ENCODE measurements at regions not wholly inside any gene's neighbourhood (a gene's known extent, or its start where the extent isn't known, plus 50 kb on each side); places are given as distances from the start of the nearest gene placed in this dataset.

DNA sequence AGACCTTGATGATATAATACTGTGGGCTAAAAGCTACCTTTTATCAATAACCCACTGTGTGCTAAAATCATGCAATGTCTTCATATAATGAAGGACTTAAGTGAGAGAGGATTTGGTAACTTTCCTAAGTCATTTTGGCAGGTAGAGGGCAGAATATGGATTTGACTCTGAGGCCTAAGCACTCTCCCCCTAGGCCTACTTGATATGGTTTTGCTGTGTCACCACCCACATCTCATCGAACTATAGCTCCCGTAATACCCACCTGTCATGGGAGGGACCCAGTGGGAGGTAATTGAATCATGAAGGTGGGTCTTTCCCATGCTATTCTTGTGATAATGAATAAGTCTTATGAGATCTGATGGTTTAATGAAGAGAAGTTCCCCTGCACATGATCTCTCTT lies 229.7 kb downstream of the GBA3 start:
- no peak for DNase-seq

DNA sequence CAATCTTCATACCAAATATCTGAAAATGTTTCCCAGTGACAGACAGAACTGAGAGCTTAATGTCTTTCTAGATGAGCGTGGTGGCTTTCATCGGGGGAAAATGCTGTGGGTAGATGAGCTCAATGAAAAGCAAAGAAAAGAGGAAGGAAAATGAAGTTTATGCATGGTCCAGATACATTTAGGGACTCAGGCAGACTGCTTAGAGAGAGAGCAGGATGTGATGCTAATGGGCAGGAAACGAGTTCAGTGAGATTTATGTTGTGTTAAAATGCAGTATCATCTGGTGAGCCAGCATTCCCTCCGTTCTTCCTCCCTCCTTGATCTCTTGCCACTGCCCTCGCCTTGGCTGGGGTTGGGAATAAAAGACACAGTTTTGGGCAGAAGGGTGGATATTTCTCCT lies 229.2 kb downstream of the GBA3 start:
- no peak for DNase-seq

DNA sequence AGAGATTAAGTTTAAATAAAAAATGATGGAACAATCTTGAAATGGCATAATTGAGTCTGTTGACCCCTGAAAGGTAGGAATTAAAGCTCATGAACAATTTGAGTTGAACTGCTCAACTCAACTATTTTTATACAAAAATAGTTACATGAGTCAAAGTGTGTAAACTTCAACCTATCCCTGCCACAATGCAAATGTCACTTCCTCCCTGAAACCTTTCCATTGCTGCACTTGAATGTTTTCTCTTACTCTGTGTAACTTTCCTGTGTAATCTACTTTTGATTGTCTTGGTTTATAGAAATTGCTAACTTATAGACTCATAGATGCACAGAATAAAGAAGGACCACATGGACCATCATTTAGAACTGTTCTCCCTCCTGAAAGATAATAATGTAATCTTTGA lies 218.5 kb downstream of the GBA3 start:
- DNase-seq = no peak

GRCh38 chr4:22910200-22910599 lies 217.5 kb downstream of the GBA3 start:
- no peak for DNase-seq

- no peak for DNase-seq
Measured at GRCh38 chr4:22906045-22906444, 213.3 kb downstream of the GBA3 start.

DNA sequence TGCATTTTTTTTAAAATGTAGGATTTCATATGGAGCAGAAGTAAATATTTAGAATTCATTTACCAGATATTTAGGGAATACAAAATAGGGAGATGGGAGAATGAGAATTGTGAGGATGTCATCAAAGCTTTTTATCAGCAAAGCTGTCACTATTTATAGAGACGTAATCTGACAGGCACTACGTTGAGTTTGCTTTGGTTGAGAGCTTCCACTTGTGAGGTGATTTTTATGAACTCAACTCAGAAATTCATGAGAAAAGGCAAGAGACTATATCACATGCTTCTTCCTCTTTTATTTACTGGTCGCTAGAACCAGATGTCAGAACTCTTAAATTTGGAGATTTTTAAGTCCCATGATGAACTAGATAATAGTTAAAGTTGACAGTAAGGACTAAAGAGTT lies 211.2 kb downstream of the GBA3 start:
- DNase-seq = no peak

- no peak for DNase-seq
Measured at GRCh38 chr4:22901631-22902030, 208.9 kb downstream of the GBA3 start.

DNA sequence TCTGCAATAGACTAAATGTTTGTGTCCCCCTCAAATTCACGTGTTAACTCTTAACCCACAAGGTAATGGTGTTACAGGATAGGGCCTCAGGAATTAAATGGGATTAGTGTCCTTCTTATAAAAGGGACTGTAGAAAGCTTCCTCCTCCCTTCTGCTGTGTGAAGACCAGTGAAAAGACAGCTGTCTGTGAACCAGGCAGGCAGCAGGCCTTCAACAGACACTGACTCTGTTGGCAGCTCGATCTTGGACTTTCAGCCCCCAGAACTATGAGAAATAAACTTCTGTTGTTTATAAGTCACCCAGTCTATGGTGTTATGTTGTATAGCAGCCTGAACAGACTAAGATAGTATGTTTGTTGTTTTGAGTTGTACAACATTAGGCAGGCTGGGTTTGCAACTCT lies 208.1 kb downstream of the GBA3 start:
- DNase-seq = no peak

DNA sequence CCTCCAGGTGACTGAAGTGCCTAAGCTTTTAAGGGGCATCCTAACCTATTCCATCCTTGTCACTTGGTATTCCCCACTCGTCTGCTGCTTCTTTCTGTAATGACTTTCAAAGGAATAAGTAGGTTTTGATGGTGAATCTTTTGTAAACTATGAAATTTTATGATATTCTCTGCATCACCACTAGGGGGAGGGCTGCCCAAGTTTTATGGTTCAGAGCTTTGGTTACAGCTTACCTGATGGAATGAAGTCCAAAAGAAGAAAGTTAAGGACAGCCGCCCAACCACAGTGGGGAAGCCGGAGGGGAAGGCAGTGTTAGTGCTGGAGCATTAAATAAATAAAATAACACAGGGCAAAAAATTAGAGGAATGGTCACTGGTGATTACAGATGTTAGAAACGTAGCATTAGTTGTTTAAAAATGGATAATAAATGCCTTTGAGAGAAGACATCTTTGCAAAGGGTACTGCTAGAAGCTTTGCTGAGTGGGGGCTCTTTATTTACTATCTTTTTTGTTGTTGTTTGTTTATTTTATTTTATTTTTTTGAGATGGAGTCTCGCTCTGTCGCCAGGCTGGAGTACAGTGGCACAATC lies 204.9 kb downstream of the GBA3 start:
- DNase-seq = peak; percentile 33 to 40

GRCh38 chr4:22895482-22895881 lies 202.7 kb downstream of the GBA3 start:
- no peak for DNase-seq

DNA sequence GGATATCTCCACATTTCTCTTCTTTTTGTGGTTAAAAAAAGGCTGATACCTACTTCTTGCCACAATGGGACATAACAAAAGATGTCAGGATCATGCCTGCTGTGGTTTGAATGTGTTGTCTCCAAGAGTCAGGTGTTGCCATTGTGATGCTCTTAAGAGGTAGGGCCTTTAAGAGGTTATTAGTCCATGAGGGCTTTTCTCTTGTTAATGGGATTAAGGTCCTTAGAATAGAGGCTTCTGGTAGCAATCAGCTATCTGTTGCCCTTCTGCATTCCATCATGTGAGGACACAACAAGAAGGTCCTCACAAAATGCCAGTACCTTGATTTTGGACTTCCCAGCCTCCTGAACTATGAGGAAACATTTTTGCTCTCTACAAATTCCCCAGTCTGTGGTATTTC lies 191.4 kb downstream of the GBA3 start:
- DNase-seq = no peak

- DNase-seq = no peak
Measured at GRCh38 chr4:22881411-22881810, 188.7 kb downstream of the GBA3 start.

- DNase-seq = peak; percentile 56 to 86
Measured at GRCh38 chr4:22877486-22878052, 184.8 kb downstream of the GBA3 start.

DNA sequence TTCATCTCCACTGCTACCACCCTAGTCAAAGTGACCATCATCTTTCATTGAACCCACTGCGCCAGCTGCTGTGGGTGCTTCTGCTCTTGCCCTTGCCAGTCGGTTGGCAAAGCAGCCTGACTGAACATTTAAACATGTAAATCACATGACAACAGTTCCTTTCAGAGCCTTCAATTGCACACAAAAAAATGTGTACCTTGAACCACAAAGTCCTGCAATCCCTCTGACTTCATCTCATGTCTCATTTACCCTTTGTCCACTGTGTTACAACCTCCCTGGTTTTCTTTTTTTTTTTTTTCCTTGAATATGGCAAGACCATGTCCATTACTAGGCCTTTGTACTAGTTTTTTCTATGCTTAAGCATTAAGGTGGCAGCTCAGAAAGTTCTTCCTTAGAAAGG lies 183.5 kb downstream of the GBA3 start:
- no peak for DNase-seq

GRCh38 chr4:22875587-22876257 lies 183.0 kb downstream of the GBA3 start:
- no peak for DNase-seq

- DNase-seq = peak in 1 of 2 experiments; percentile 40
Measured at GRCh38 chr4:22874334-22874912, 181.7 kb downstream of the GBA3 start.

DNA sequence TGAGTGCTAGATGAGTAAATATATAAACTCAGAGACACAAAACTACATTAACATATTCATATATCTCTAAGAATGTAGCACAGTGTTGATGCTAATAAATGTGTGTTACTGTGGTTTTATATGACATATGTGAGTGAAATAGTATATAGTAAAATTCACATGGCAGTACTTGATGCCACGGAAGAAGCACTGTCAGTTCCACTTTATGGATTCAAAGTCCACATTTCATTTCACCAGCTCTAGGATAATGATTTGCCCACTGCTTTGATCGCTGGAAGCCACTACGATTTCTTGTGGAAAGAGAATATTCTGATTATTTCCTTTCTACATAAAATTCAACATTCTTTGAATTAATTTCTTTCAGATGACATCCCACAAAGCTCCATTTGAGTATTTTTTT lies 181.2 kb downstream of the GBA3 start:
- DNase-seq = no peak

- DNase-seq = no peak
Measured at GRCh38 chr4:22870847-22871449, 178.2 kb downstream of the GBA3 start.

GRCh38 chr4:22869235-22869634 lies 176.5 kb downstream of the GBA3 start:
- no peak for DNase-seq
